A673 (cell line): ENCODE measurements at regions not wholly inside any gene's neighbourhood (a gene's known extent, or its start where the extent isn't known, plus 50 kb on each side); places are given as distances from the start of the nearest gene placed in this dataset.

ENCODE experiments used
- BruUV-seq: library from RNA; stranded (reverse); fragments of 400-500 nt; replicated peaks from 2 replicates; lab custom pipeline; 2021; lab: Mats Ljungman, UMichigan
- CTCF ChIA-PET: fragments of 300-600 bp; sonication (Branson Sonifier 250); formaldehyde crosslinking; loops from one replicate; lab custom pipeline; 2022; ENCODE audit warnings: antibody characterized with exemption; lab: Charles Lee
- POLR2A ChIA-PET: fragments of 300-600 bp; sonication (Branson Sonifier 250); formaldehyde crosslinking; loops from one replicate; lab custom pipeline; 2022; ENCODE audit warnings: antibody characterized with exemption; ENCODE audit not compliant: low non-redundant PET; lab: Charles Lee
- DNase-seq: peaks from one replicate; pipeline ENCODE4 v3.0.0-alpha.2; 2015; ENCODE audit warnings: low spot score
- H3K27ac ChIP-seq: fragments of 200-600 bp; sonication (generic); 2 replicates; pipeline ENCODE4 v1.5.1; 2016; ENCODE audit warnings: mixed run types, low read depth, mild to moderate bottlenecking, mixed read lengths, antibody characterized with exemption, low read length; ENCODE audit not compliant: poor library complexity, severe bottlenecking
- H3K27me3 ChIP-seq: fragments of 200-600 bp; sonication (generic); replicated peaks from 2 replicates; pipeline ENCODE4 v1.6.1; 2017; ENCODE audit warnings: mixed run types, low read depth, mild to moderate bottlenecking, mixed read lengths, antibody characterized with exemption, low read length; ENCODE audit not compliant: insufficient read depth, poor library complexity
- H3K36me3 ChIP-seq: fragments of 200-600 bp; sonication (generic); 2 replicates; pipeline ENCODE4 v1.6.1; 2016; ENCODE audit warnings: mixed run types, mild to moderate bottlenecking, mixed read lengths, antibody characterized with exemption, low read length; ENCODE audit not compliant: insufficient read depth, poor library complexity, severe bottlenecking
- H3K4me1 ChIP-seq: fragments of 200-600 bp; sonication (generic); 2 replicates; pipeline ENCODE4 v1.6.1; 2017; ENCODE audit warnings: mixed run types, mild to moderate bottlenecking, mixed read lengths, antibody characterized with exemption, low read length; ENCODE audit not compliant: insufficient read depth, poor library complexity, severe bottlenecking
- H3K4me3 ChIP-seq: fragments of 200-600 bp; sonication (generic); 2 replicates; pipeline ENCODE4 v1.5.1; 2016; ENCODE audit warnings: low read depth, mixed run types, mild to moderate bottlenecking, mixed read lengths, low read length; ENCODE audit not compliant: poor library complexity, severe bottlenecking
- H3K9me3 ChIP-seq: fragments of 200-600 bp; sonication (generic); 2 replicates; pipeline ENCODE4 v1.6.1; 2016; ENCODE audit warnings: mixed run types, low read depth, mild to moderate bottlenecking, mixed read lengths, antibody characterized with exemption, low read length; ENCODE audit not compliant: poor library complexity, severe bottlenecking
- EZH2 ChIP-seq: fragments of 200-600 bp; sonication (generic); IDR thresholded peaks from 2 replicates; pipeline ENCODE4 v1.6.1; 2017; ENCODE audit warnings: borderline replicate concordance, low read depth, mild to moderate bottlenecking, mixed read lengths, antibody characterized with exemption, low read length; ENCODE audit not compliant: poor library complexity, severe bottlenecking
- intact Hi-C: fragments of 100-400 bp; cut with micrococcal nuclease; formaldehyde crosslinking; loops from one replicate; pipeline ENCODE4 v1.10.0; 2022; ENCODE audit not compliant: unreplicated experiment
- TF ChIP-seq, protein P1 (sequence below): fragments of 300-800, 200-600 bp; sonication (generic); conservative IDR thresholded peaks from 2 replicates; pipeline ENCODE4 v1.5.1; 2017; ENCODE audit warnings: low read depth, mild to moderate bottlenecking, antibody characterized with exemption, low read length, moderate library complexity, mixed read lengths

DNA sequence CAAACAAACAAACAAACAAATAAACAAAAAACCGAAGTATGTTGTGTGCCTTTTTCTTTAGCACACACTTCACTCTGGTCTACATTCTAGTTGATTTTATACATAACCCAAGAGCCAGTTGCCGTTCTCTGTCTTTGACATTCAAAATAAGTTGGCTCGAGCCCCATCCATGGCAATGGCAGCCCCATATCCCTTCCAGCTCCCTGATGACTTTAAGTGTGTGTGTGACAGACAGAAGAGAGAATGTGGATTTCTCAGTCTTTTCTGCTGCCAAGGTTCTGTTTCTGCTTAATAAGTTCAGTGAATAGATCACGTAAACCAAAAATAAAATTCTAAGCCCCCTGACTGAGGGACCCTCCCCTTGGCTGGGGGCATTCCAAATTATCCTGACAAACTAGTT lies 100.6 kb upstream of the TENM4 start:
- ChIA-PET POLR2A (no interaction called here), CTCF (no interaction called here)
- H3K27me3 ChIP-seq = peaks cover 32% of the 10 kb centered on the region
- no peaks in the 10 kb centered on the region for H3K4me1 ChIP-seq
- no peaks in the 10 kb centered on the region for H3K36me3 ChIP-seq
- no peak overlapping the region for H3K4me3 ChIP-seq
- intact Hi-C loops = loop anchor here (10.0 kb wide), 1 partner anchor 63 kb away; no protein-coding TSS in a partner anchor
- DNase-seq = no peak
- H3K9me3 ChIP-seq = no peaks in the 10 kb centered on the region
- BruUV-seq = no TSS peak
- no peak overlapping the region for H3K27ac ChIP-seq
- TF ChIP-seq, protein P1, sequence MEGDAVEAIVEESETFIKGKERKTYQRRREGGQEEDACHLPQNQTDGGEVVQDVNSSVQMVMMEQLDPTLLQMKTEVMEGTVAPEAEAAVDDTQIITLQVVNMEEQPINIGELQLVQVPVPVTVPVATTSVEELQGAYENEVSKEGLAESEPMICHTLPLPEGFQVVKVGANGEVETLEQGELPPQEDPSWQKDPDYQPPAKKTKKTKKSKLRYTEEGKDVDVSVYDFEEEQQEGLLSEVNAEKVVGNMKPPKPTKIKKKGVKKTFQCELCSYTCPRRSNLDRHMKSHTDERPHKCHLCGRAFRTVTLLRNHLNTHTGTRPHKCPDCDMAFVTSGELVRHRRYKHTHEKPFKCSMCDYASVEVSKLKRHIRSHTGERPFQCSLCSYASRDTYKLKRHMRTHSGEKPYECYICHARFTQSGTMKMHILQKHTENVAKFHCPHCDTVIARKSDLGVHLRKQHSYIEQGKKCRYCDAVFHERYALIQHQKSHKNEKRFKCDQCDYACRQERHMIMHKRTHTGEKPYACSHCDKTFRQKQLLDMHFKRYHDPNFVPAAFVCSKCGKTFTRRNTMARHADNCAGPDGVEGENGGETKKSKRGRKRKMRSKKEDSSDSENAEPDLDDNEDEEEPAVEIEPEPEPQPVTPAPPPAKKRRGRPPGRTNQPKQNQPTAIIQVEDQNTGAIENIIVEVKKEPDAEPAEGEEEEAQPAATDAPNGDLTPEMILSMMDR = no peak
- TF ChIP-seq EZH2 = no peak

- Histone ChIP-seq H3K9me3 (no peaks in the 10 kb centered on the region), H3K36me3 (no peaks in the 10 kb centered on the region), H3K27ac (no peak overlapping the region), H3K27me3 (peaks cover 11% of the 10 kb centered on the region), H3K4me3 (no peak overlapping the region), H3K4me1 (no peaks in the 10 kb centered on the region)
- no peak for TF ChIP-seq EZH2
- TF ChIP-seq, protein P1 = no peak
- no TSS peak for BruUV-seq
- POLR2A ChIA-PET = no interaction called here
- intact Hi-C loops = no loop called here
- CTCF ChIA-PET = no interaction called here
- no peak for DNase-seq
Observed at GRCh38 chr11:79538775-79539174, 97.9 kb upstream of the TENM4 start.

DNA sequence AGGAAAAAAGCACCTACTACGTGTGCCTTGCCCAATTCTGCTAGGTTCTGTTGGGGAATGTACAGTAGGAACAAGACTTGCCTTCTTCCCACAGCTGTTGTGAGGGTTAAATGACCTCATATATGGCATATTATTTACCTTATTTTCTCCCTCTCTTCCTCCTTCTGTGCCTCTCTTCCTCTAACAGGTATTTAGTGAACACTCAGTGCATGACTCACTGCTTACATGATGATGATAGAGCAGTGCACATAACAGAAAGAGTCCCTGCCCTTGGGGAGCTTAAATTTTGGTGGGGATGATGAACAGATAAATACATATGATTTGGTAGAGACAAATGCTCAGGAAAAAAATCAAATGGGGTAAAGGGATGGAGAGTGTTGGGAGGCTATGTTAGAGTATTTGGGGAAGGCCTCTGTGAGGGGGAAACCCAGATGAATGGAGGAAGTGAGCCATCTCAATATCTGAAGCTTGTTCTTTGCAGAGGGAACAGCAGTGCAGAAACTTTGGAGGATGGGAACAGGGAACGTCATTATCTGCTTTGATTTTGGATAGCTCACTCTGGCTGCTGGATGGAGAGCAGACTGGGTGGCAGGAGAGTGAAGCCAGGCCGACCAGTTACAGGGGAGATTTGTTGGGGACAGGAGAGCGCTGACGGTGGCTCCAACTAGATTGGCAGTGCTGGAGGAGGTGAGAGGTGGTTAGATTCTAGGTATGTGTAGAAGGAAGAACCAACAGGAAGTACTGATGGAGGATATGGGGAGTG lies 95.5 kb upstream of the TENM4 start:
- Histone ChIP-seq H3K9me3 (no peaks in the 10 kb centered on the region), H3K36me3 (no peaks in the 10 kb centered on the region), H3K27me3 (peaks cover 4% of the 10 kb centered on the region), H3K27ac (no peak overlapping the region), H3K4me3 (no peak overlapping the region), H3K4me1 (no peaks in the 10 kb centered on the region)
- no TSS peak for BruUV-seq
- CTCF ChIA-PET = no interaction called here
- no peak for TF ChIP-seq EZH2
- TF ChIP-seq, protein P1 = no peak
- intact Hi-C loops = no loop called here
- POLR2A ChIA-PET = no interaction called here
- no peak for DNase-seq
